Epidermal melanocyte (primary cell): ENCODE measurements at regions not wholly inside any gene's neighbourhood (a gene's known extent, or its start where the extent isn't known, plus 50 kb on each side); places are given as distances from the start of the nearest gene placed in this dataset.
"Not testable (repeated sequence)": the region's sequence is repeated elsewhere in the genome, so short reads cannot be mapped to it uniquely, and the experiment has no call there.

Source experiments
- DNase-seq: peaks from one replicate; pipeline ENCODE4 v3.0.0; 2011; ENCODE audit warnings: low spot score; ENCODE audit not compliant: insufficient read length

- no peak for DNase-seq
These were observed 51.0 kb upstream of the SORCS2 start for GRCh38 chr4:7141151-7141834.

GRCh38 chr4:7140692-7141069 is 51.7 kb upstream of the SORCS2 start:
- DNase-seq, result no peak

GRCh38 chr4:7140062-7140691 is 52.2 kb upstream of the SORCS2 start:
- DNase-seq, result no peak

- no peak for DNase-seq
These were observed 53.0 kb upstream of the SORCS2 start for GRCh38 chr4:7139167-7139982.

GRCh38 chr4:7138223-7139166 is 53.8 kb upstream of the SORCS2 start:
- DNase-seq, result no peak

GRCh38 chr4:7137326-7138200 is 54.8 kb upstream of the SORCS2 start:
- no peak for DNase-seq

GRCh38 chr4:7136351-7136750 is 56.0 kb upstream of the SORCS2 start:
- DNase-seq, result no peak

GRCh38 chr4:7135389-7135746 is 57.0 kb upstream of the SORCS2 start:
- no peak for DNase-seq

GRCh38 chr4:7134737-7135388 is 57.5 kb upstream of the SORCS2 start:
- peak; percentile 49 for DNase-seq

- not testable (repeated sequence) for DNase-seq
These were observed 58.3 kb upstream of the SORCS2 start for GRCh38 chr4:7133818-7134650.

GRCh38 chr4:7132730-7133582 is 59.4 kb upstream of the SORCS2 start:
- no peak for DNase-seq

- no peak for DNase-seq
These were observed 60.1 kb upstream of the SORCS2 start for GRCh38 chr4:7132249-7132648.

GRCh38 chr4:7131498-7132031 is 60.8 kb upstream of the SORCS2 start:
- no peak for DNase-seq

GRCh38 chr4:7130621-7131211 is 61.6 kb upstream of the SORCS2 start:
- DNase-seq, result no peak

- no peak for DNase-seq
These were observed 62.2 kb upstream of the GRPEL1 start for GRCh38 chr4:7129871-7130620.

GRCh38 chr4:7128644-7129043 is 60.8 kb upstream of the GRPEL1 start:
- no peak for DNase-seq

- no peak for DNase-seq
These were observed 60.4 kb upstream of the GRPEL1 start for GRCh38 chr4:7128234-7128633.
